GM19395 (cell line): ENCODE measurements at regions not wholly inside any gene's neighbourhood (a gene's known extent, or its start where the extent isn't known, plus 50 kb on each side); places are given as distances from the start of the nearest gene placed in this dataset.

Experiments
- ATAC-seq: cut with Tn5 transposase; IDR thresholded peaks from one replicate; pipeline ENCODE4 v1.9.1; 2021; ENCODE audit warnings: mild to moderate bottlenecking, moderate library complexity; ENCODE audit not compliant: unreplicated experiment

DNA sequence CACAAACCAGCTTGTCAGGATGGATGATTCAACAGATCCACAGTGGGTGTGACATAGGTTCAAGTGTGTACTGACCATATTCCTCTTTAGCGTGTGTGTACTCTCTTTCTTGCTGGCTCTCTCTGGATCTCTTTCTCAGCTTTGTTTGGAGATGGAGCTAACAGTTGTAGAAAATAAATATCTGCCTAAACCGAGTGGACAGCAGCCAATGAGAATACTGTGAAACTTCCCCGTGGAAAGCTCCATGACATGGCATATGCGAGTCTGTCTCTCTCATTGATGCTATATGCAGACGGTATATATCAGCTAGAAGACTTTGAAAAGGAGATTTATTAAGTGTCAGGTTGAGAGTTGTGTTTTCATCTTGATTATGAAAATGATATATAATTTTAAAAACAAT, 406.5 kb upstream of the SUCLG2 start:
- no peak for ATAC-seq

DNA sequence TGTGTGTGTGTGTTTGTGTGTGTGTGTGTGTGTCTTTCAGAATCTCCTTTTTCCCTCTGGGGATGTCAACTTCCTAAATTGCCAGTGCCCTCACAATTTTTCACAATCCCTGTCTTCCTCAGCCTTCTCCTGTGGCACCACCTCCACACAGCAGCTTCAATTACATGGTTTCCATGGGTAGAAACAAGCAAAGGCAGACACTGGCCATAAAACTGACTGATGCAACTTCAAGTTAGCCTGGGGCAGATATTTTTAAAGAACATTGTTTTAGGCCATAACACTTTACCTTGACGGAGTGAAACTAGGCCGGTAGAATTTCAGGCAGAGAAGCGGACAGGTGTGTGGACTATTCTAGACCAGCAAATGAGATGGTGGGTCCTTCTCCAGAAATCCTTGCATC, 405.8 kb upstream of the SUCLG2 start:
- ATAC-seq: no peak

DNA sequence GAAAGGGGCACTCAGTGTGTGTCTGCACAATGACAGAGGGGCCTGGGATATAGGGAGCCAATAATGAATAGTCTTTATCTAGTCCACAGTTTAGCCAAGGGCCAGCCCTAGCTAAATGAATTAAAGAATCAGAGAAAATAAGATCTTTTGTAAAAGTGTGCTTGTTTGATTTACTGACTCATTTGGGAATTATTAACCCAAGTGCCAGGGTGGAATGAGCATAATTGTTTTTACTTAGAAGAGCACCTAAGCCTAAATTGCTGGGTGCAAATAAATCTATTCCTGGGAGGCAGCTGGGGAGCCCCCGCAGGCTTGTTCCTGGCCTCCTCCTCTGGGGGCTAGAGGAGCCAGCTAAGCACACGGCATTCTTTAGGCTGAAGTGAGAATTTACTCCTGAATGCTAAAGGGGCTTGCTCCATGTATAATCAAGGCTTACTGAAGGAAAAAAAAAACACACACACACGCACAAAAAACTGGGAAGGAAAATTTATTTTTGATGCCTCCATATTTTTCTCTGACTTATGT, 405.3 kb upstream of the SUCLG2 start:
- no peak for ATAC-seq

DNA sequence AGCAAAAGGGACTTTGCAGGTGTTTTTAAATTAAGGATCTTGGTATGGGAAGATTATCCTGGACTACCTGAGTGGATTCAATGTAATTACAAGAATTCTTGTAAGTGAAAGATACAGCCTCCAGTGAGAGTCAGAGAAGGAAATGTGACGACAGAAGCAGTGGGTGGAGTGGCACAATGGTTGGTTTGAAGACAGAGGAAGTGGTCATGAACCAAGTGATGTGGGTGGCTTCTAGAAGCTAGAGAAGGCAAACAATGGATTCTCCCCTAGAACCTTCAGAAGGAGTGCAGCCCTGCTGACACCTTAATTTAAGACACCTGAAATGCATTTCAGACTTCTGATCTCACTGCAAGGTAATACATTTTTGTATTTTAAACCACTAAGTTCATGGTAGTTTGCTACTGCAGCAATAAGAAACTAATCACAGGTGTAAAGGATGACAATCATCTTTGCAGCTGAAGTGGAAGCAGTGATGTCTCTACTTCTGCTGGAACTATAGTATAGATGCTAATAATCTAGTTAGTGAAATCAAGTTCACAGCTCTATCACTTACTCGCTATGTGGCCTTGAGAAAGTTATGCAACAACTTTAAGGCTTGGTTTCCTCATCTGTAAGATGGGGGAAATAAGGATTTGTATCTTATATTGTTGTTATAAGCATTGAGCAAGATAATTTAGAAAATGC, 403.4 kb upstream of the SUCLG2 start:
- ATAC-seq: no peak

DNA sequence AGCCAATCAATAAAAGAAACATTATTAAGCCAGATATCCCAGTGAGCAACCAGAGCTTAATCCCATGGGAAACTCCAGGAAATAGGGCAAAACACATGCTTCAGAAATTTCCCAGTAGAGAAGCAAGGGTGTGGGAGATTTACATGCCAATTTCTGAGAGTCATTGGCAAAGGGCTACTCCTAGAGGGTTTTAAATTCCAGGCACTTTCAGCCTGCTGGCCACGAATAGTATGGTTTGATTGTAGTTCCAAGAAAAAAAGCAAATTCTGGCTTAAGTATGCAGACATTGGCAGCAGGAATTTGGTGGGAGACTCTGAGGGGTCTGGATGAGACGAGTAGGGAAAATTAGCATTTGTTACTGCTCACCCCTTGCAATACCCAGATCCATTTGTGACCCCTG, 402.1 kb upstream of the SUCLG2 start:
- ATAC-seq: no peak

DNA sequence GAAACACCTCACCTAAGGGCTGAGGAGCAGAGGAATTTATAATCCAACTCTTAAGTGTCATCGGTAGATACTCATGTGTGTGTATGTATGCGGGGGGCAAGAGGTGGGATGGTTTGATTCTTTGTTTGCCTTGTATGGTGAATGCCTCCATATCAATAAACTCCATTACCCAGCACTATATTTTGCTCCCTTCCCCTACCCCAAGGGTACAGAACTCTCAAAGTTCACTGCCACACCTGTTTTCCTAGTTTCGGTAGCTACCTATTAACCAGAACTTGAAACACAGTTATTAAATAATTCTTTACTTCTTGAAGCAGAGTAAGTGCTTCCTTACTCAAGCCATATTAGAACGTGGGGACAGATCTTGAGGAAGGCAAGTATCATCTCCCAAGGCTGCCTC, 400.8 kb upstream of the SUCLG2 start:
- ATAC-seq: no peak

DNA sequence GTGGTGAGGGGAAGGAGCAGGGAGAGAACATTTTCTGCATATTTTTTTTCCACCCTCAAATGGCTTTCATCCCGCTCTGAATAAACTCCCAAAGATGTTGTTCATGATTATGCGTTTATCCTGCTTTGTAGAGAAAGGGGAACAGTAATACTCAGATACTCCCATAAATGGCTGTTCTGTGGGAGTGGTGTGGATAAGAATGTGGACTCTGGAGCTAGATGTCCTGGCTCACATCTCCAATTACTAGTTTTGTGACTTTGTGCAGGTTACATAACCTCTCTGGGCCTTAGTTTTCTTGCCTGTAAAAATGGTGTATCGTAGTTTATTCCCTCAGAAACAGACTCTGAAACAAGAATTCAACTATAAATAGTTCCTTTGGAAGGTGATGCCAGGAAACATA, 395.4 kb upstream of the SUCLG2 start:
- ATAC-seq: no peak

DNA sequence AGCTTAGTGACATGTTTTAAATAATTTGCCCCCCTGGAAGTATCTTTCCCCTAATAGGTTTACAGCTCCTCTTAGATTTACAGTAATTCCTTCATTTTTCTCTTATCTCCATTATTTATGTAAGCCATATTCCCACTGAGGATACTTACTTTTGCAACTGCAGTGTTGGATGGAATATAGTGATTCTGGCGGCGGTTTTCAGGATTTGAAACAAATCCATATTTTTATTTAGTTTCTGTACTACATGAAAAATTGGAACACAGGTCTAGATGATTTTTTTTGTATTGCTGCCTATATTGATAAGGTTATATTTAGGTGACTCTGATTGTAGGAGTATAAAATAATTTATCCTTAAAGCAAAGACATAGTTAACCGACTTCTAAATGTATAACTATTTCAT, 391.6 kb upstream of the SUCLG2 start:
- no peak for ATAC-seq

DNA sequence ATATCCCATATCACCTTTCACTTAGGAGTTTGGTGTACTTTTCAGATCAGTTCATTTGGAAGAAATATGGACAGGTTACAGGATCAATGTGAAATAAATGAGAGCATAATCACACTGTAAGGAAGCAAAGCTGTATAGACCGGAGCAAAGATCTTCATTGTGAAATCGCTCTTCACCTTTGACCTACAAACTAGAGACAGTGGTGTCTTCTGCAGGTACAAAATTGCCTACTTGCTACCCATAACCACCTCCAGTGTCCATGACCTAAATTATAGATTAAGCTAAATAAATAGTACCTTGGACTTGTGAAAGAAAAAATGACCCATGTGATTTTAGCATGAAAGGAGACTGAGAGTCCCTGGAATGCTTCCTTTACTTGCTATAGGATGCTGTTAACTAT, 379.5 kb upstream of the SUCLG2 start:
- ATAC-seq: no peak

DNA sequence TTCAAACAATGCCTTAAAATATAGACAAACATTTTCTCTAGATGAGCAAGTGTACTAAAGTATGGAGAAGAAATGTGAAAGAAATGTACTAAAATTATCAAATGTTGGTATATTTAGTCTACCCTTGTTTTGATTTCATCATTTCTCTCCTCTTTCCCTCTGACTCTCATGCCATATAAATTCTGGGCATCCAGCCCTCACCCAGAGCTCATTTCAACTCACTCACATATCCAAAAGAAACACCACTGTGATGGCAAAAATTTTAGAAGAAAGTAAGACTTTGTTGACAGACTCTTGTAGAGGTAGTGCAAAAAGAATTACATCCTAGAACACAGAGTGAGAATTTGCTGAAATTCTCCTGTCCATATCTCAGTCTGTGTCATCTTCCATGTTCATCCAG, 377.8 kb upstream of the SUCLG2 start:
- ATAC-seq: no peak

DNA sequence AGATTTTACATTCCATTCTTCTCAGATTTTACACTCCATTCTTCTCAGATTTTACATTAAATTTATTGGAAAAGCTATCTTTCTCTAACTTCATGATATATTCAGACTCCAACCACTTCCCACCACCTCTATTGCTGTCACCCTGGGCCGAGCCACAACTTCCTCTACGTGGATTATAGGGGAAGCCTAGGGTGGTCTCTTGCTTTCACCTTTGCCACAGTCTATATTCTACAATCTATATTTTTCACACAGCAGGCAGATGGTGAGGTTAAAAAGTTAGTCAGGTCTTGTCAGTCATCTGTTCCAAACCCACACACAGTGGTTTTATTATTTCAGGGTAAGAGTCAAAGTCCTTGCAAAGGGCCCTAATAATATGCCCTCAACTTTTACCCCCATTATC, 370.8 kb upstream of the SUCLG2 start:
- ATAC-seq: no peak

DNA sequence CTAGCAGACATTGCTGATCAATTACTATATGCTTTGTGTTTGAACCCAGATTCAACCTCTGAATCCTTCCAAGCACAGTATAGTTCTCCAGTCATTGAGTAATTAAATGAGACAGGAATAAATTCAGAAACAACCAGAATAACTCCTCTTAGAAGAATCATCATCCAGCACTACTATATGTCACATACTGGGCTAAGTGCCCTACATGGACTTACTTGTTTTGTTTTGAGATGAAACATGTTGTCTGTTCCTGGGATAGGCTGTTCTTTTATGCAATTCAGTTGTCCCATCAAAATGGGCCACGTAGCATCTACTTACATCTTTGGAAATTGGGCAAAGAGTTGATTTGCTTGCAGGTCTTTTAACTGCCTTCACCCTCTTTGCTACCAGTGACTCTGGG, 365.5 kb upstream of the SUCLG2 start:
- no peak for ATAC-seq

DNA sequence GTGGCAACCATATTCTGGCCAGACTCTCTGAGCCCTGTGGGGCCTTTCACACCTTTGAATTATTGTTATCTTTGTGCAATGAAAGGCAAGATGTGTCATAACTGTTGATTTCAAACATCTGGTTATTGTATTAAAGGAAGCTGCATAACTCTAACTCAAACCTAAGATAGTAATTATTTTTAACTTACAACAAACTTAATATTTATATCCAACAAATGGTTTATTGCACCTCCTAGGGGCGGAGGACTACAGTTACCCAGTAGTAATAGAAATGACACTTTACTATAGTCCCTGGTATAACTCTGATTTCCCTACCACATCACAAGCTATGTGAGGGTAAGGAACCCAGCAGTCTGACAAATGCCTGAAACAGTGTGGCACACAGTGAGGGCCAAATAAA, 363.9 kb upstream of the SUCLG2 start:
- ATAC-seq: no peak

DNA sequence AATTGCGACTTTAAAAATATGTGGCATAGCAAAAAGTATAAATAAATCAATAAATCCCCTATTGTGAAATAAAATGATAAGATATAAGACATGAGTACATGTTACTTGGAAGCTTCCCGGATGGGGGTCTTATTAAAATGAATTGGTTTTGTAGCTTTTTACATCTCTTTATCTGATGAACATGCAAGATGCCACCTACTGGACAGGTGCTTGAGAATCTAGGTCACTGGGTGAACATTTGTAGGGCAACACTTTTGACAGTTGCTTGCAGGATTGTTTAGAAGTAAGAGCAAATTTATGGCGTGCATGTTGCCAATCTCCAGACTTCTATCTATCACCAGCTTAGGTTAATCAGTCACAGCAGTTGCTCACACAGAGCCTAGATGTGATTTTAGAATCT, 362.7 kb upstream of the SUCLG2 start:
- no peak for ATAC-seq

DNA sequence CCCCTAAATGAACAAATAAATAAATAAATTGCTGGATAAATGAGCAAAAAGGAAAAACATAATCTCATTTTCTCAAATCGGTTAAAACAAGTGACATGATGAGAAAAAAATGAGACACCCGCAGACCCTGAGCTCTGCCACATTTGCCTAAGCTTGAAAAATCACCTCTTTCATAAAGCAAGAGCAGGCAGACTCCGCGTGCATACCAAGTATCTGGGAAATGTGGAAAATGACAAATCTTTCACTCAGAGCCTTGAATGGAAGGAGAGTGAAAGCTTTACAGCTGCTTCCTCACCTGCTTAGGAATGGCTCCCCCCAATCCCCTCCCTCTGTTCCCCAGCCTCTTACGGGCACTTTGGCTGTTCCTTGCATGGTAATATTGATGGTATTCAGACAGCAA, 355.5 kb upstream of the SUCLG2 start:
- ATAC-seq: no peak

DNA sequence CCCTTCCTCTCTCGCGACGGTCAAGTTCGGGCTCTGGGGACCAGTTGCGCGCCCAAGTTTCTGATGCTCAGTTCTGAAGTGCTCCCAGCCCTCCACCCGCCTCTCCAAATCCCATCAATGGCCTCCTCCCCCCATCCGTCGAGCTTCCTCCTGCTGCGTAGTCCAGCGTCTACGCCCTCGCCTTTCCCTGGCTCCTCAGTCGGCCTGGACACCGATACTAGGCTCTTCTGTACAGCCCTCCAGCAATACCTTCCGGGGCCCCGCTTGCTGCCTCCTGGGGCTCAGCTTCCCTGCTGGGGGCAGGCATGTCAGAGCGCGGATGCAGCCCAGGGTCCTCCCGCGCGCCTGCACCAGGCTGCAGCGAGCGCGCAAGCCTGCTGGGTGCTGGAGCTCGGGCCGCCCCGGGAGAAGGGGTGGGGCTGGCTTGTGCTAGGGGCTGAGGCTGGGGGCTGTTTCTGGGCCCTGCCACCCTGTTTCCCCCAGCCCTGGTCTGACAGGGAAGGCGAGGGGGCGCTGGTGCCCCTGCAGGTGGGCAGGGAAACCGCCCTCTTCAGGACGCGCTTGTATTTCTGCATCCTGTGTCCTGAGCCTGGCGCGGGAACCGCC, 353.3 kb upstream of the SUCLG2 start:
- no peak for ATAC-seq

DNA sequence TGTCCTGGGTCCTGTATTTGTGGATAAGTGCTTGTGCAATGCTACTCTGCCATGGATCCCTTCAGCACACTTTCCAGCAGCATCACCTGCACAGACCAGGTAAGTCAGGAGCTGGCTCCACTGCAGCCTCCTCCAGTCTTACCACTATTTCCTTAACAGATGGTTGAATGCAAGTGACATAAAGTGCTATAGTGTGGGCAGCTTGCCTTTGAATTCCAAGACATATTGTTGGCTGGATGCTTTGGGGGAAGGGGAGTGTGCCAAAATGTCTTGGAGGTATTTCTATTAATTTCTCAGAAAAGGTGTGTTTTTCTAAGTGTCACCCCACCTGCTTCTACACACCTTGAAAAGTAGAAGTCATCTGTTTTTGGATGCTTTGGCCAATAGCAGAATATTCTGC, 352.2 kb upstream of the SUCLG2 start:
- ATAC-seq: no peak

DNA sequence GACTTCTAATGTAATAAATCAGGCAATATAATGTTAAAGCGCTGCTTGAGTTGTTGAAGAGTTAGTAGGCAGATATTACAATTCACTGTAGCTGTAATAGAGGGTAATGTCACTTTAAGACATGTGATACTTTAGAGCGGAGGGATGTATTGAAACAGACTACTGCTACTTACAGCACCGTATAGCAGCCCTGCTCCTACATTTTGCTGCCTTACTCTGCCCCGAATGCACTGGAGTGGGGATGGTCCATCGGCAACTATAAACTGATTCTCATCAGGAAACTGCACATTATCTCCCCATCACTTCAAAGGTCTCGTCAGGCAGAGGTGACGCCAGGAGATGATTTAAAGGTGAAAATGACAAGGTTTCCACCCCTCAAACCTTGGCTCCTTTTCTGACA, 349.7 kb upstream of the SUCLG2 start:
- no peak for ATAC-seq

DNA sequence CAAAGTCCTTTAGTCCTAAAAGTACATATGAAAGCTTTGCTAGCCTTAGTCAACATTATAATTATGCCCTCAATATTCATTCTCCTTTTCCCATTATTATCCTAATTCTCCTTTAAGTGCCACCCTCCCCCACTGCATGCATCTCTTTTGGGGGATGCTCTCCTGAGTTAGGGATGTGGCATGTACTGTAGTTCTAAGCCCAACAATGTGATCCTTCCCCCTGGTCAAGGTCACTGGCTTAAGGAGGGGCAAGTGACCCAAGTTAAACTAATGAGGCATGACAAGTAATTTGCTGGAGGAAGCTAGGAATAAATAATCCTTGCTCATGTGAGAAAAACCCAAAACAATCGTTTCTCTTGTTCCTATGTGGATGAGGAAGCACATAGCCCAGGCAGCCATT, 343.9 kb upstream of the SUCLG2 start:
- no peak for ATAC-seq

DNA sequence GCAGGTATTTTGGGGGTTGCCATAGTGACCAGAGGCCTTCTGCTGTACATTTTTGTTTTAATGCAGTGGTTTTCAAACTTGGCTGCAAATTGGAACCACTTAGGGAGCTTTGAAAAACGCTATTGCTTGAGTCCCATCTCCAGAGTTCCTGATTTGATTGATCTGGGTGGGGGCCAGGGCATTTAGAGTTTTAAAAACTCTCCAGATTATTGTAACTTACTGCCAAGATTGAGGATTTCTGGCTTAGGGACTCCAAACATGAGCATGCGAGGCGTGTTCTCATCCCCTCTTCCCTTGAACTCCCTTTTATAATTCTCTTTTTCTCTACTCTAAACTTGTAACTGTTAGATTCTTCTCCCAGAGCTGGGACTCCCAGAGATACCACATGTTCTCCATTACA, 340.8 kb upstream of the SUCLG2 start:
- no peak for ATAC-seq

DNA sequence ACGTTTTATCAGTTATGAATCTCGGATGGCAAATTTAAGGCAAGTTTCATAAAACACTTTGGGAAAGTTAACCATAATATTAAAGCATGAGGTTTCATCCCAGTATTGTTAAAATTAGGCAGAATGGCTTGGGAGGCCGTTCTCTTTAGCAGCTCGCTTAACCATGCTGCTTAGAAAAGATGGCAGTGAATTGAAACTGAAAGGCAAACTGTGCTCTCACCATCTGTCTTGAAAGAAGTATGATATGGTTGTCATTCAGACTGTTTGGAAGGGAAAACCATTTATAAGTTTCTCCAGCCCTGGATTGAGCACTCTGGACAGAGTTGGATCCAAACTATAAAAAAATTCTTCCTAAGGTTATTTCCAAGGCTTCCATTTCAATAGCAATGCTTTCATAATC, 332.3 kb upstream of the SUCLG2 start:
- ATAC-seq: no peak

DNA sequence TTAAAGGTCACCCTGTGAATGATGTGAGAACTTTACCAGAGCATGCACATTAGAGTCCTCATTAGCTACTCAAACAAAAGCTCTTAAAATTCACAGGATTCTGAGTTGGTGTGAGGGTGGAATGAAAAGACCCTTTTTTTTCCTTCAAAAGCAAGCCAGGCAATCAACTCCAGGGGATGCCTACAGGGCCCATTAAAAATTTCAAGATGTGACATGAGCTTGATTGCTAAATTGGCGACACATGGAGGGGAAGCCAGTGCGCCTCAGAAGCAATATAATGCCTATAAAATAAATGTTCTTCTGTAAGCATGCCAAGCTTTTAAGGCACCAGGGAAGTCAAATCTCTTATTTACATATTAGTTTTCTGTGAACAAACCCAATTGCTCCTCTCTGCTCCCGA, 328.8 kb upstream of the SUCLG2 start:
- ATAC-seq: no peak

DNA sequence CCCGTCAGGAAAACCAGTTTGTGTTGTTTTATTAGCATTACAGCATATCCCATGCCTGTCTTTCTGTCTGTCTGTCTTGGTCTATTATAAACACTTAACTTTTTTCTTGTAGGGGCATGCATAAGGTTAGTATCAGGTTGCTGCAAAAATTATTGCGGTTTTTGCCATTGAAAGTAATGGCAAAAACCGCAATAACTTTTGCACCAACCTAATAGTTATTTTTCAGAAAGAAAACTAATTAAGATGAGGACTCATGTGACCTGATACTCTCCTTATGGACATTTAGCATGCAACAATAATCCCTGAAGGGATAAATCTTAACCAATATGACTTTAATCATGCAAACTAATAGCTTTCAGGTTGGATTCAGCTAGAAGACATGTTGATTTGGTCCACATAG, 326.7 kb upstream of the SUCLG2 start:
- ATAC-seq: no peak
